OCI-LY7 (cell line): ENCODE measurements at regions not wholly inside any gene's neighbourhood (a gene's known extent, or its start where the extent isn't known, plus 50 kb on each side); places are given as distances from the start of the nearest gene placed in this dataset.

Source experiments
- CTCF ChIP-seq: fragments of 200-600 bp; sonication (generic); conservative IDR thresholded peaks from 2 replicates; pipeline ENCODE4 v1.5.1; 2014; ENCODE audit warnings: mild to moderate bottlenecking, antibody characterized with exemption, low read length, moderate library complexity, mixed read lengths
- EZH2phosphoT487 ChIP-seq: fragments of 200-600 bp; sonication (generic); IDR thresholded peaks from 2 replicates; pipeline ENCODE4 v1.6.1; 2018; ENCODE audit warnings: low read depth, borderline replicate concordance, mild to moderate bottlenecking, mixed run types, antibody characterized with exemption, low read length, moderate library complexity, mixed read lengths

GRCh38 chr20:17827079-17827478 lies 127.3 kb downstream of the BANF2 start:
- TF ChIP-seq CTCF (no peak), EZH2phosphoT487 (no peak)
